IPS-20b (cell line): ENCODE measurements at regions not wholly inside any gene's neighbourhood (a gene's known extent, or its start where the extent isn't known, plus 50 kb on each side); places are given as distances from the start of the nearest gene placed in this dataset.

Source experiments
- H3K27ac ChIP-seq: one replicate; pipeline ENCODE4 v1.5.1; 2013; ENCODE audit warnings: low read length
- H3K27me3 ChIP-seq: 2 replicates; pipeline ENCODE4 v1.6.1; 2013; ENCODE audit warnings: mild to moderate bottlenecking, low read length, inconsistent platforms; ENCODE audit not compliant: insufficient read depth
- H3K36me3 ChIP-seq: 2 replicates; pipeline ENCODE4 v1.6.1; 2013; ENCODE audit warnings: low read depth, mild to moderate bottlenecking, inconsistent platforms, low read length, moderate library complexity; ENCODE audit not compliant: insufficient read depth
- H3K4me1 ChIP-seq: 2 replicates; pipeline ENCODE4 v1.6.1; 2013; ENCODE audit warnings: mild to moderate bottlenecking, control low read depth, inconsistent platforms, low read length, moderate library complexity; ENCODE audit not compliant: insufficient read depth
- H3K4me3 ChIP-seq: 2 replicates; pipeline ENCODE4 v1.5.1; 2013; ENCODE audit warnings: mild to moderate bottlenecking, low read length, inconsistent platforms
- H3K9ac ChIP-seq: 2 replicates; pipeline ENCODE4 v1.6.1; 2013; ENCODE audit warnings: low read depth, mild to moderate bottlenecking, inconsistent platforms, low read length, moderate library complexity
- H3K9me3 ChIP-seq: 2 replicates; pipeline ENCODE4 v1.6.1; 2013; ENCODE audit warnings: mild to moderate bottlenecking, low read depth, low read length, inconsistent platforms; ENCODE audit not compliant: insufficient read depth

DNA sequence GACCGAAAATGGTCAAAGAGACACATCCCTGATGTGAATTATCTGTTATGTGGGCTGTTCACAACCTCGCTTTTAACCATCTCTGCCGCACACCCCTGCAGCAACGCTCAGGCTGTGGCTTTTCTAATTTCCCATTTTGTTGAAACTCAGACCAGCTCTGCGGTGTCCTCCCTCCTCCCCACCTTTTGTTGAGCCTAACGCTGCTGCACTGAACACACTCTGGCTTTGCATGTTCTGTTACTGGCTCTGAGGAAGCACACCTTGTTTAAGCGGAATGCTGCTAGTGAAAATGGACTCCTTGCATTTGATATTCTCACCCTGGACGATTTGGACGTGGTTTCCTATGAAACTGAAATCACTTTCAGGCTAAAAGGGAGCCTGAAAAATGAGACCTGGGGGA is 198.5 kb upstream of the MTNR1B start:
- Histone ChIP-seq H3K9me3 (no peaks in the 10 kb centered on the region), H3K9ac (no peak overlapping the region), H3K4me1 (peaks cover 4% of the 10 kb centered on the region; the same call in 1 of the 2 replicates), H3K27me3 (no peaks in the 10 kb centered on the region), H3K4me3 (no peak overlapping the region), H3K36me3 (no peaks in the 10 kb centered on the region), H3K27ac (no peak overlapping the region)

GRCh38 chr11:92771701-92772100 is 197.8 kb upstream of the MTNR1B start:
- H3K36me3 ChIP-seq = no peaks in the 10 kb centered on the region
- H3K27ac ChIP-seq = no peak overlapping the region
- H3K4me1 ChIP-seq = no peaks in the 10 kb centered on the region; the same call in 1 of the 2 replicates
- H3K9me3 ChIP-seq = no peaks in the 10 kb centered on the region
- no peaks in the 10 kb centered on the region for H3K27me3 ChIP-seq
- H3K4me3 ChIP-seq = no peak overlapping the region
- H3K9ac ChIP-seq = no peak overlapping the region

DNA sequence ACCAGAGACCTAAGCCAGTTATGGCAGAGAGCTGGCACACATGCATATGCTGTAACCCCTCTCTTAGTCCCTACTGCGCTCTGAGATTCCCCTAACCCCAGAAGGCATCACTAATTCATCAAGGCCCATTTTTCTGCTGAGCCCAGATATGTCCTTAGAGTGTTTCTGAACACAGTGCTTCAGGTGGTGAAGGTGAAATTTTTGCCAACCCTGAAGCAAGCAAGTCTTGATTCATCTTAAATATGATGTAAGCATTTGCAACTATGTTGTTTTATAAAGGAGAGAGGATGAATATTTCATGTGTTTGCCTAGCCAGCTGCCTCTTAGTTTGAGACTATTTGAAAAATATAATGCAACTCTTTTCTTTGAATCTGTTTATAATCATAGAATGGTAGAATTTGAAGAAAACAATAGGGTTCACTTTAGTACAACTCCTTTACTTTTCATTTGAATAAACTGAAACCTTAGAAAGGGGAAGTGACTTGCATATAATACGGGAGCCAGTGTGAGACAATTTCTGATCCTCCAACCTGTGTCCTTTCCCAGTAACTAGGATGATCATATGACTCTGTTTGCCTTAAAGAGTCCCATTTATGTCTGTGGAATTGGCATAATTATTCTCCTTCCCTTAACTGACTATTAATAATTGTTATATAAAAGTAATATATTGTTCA is 194.3 kb upstream of the MTNR1B start:
- Histone ChIP-seq H3K9ac (no peak overlapping the region; the same call in 1 of the 2 replicates), H3K4me3 (no peak overlapping the region), H3K36me3 (no peaks in the 10 kb centered on the region), H3K27me3 (no peaks in the 10 kb centered on the region), H3K27ac (no peak overlapping the region), H3K9me3 (no peaks in the 10 kb centered on the region), H3K4me1 (peaks cover 10% of the 10 kb centered on the region; the same call in 1 of the 2 replicates)

- Histone ChIP-seq H3K4me1 (peaks cover 10% of the 10 kb centered on the region; the same call in 1 of the 2 replicates), H3K36me3 (no peaks in the 10 kb centered on the region), H3K9me3 (no peaks in the 10 kb centered on the region)
These were observed 192.8 kb upstream of the MTNR1B start for GRCh38 chr11:92776676-92777075.

GRCh38 chr11:92779746-92780145 is 189.7 kb upstream of the MTNR1B start:
- no peak overlapping the region for H3K4me3 ChIP-seq

More at GRCh38 chr11:92776676-92777075, 192.8 kb upstream of the MTNR1B start:
- H3K9ac ChIP-seq = no peak overlapping the region
- H3K4me3 ChIP-seq = no peak overlapping the region
- H3K27me3 ChIP-seq = no peaks in the 10 kb centered on the region
- no peak overlapping the region for H3K27ac ChIP-seq

DNA sequence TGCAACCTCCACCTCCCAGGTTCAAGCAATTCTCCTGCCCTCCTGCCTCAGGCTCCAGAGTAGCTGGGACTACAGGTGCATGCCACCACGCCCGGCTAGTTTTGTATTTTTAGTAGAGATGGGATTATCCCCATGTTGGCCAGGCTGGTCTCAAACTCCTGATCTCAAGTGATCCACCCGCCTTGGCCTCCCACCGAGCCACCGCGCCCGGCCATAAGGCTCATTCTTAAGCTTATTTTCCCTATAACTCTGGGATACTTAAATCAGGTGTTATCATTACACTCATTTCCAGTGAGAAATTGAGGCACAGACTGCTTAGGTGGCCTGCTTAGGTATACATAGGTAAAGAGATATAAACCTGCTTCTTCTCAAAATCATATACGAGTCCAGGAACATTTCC is 188.3 kb upstream of the MTNR1B start:
- H3K4me3 ChIP-seq = no peak overlapping the region
- H3K27ac ChIP-seq = no peak overlapping the region
- no peaks in the 10 kb centered on the region for H3K36me3 ChIP-seq
- H3K9me3 ChIP-seq = no peaks in the 10 kb centered on the region
- no peaks in the 10 kb centered on the region for H3K27me3 ChIP-seq
- no peak overlapping the region for H3K9ac ChIP-seq
- H3K4me1 ChIP-seq = peaks cover 13% of the 10 kb centered on the region; the same call in 1 of the 2 replicates

More at GRCh38 chr11:92779746-92780145, 189.7 kb upstream of the MTNR1B start:
- no peaks in the 10 kb centered on the region for H3K36me3 ChIP-seq
- no peak overlapping the region for H3K9ac ChIP-seq
- H3K4me1 ChIP-seq = peaks cover 13% of the 10 kb centered on the region; the same call in 1 of the 2 replicates
- no peaks in the 10 kb centered on the region for H3K27me3 ChIP-seq
- no peaks in the 10 kb centered on the region for H3K9me3 ChIP-seq
- no peak overlapping the region for H3K27ac ChIP-seq

DNA sequence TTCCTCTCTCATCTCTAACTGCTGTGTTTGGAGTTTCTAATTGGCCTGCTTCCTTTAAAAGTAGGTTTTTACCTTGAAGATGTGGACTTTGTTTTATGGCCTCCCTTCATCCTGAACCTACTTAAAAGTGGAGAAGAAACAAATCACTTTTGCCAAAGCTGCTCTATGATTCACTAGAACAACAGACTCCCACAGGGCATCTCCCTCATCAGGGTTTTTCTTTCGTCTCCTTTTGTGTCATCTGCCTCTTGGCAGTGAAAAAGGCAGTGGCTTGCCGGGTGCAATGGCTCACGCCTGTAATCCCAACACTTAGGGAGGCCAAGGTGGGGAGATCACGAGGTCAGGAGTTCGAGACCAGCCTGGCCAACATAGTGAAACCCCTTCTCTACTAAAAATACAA is 186.6 kb upstream of the MTNR1B start:
- H3K4me3 ChIP-seq = no peak overlapping the region
- H3K4me1 ChIP-seq = peaks cover 13% of the 10 kb centered on the region; the same call in 1 of the 2 replicates
- no peak overlapping the region for H3K9ac ChIP-seq
- H3K27ac ChIP-seq = no peak overlapping the region
- no peaks in the 10 kb centered on the region for H3K36me3 ChIP-seq
- no peaks in the 10 kb centered on the region for H3K27me3 ChIP-seq
- no peaks in the 10 kb centered on the region for H3K9me3 ChIP-seq

- Histone ChIP-seq H3K36me3 (no peaks in the 10 kb centered on the region), H3K9ac (no peak overlapping the region), H3K27ac (no peak overlapping the region), H3K4me3 (no peak overlapping the region), H3K4me1 (peaks cover 9% of the 10 kb centered on the region; the same call in 1 of the 2 replicates), H3K27me3 (no peaks in the 10 kb centered on the region), H3K9me3 (no peaks in the 10 kb centered on the region)
These were observed 185.1 kb upstream of the MTNR1B start for GRCh38 chr11:92784331-92784730.

DNA sequence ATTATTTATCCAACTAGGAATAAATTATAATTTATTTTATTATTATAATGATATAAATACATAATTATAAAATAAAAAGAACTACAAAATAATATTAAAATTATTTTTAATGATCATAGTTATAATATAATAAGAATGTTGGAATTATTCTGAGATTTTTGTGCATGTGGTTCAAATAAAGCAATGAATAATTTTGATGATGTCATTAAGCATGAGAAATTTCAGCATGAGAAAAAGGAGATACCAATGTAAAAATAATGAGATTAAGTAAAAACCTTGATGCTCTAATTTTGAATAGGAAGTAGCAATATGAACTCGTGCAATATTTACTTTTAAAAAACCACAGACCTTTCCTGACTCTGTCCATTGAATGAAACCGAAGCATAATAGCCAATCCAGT is 181.8 kb upstream of the MTNR1B start:
- Histone ChIP-seq H3K27ac (no peak overlapping the region), H3K9ac (no peak overlapping the region), H3K36me3 (peaks cover 13% of the 10 kb centered on the region; the same call in 1 of the 2 replicates), H3K9me3 (no peaks in the 10 kb centered on the region), H3K27me3 (no peaks in the 10 kb centered on the region), H3K4me3 (no peak overlapping the region), H3K4me1 (peaks cover 8% of the 10 kb centered on the region; the same call in 1 of the 2 replicates)

DNA sequence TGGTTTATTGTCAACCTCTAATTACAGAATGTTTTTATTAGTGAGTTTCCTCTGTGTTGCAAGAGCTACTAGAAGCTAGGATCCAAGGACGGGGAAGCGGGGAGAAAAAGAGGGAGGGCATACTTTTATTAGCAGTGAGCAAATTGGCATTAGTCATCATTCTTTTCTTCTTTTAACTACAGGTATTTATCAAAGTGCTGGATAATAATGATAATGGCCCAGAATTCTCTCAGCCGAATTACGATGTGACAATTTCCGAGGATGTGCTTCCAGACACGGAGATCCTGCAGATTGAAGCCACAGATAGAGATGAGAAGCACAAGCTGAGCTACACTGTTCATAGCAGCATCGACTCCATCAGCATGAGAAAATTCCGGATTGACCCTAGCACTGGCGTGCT is 179.7 kb upstream of the MTNR1B start:
- H3K9me3 ChIP-seq = no peaks in the 10 kb centered on the region
- peaks cover 13% of the 10 kb centered on the region; the same call in 1 of the 2 replicates for H3K36me3 ChIP-seq
- H3K4me3 ChIP-seq = no peak overlapping the region
- H3K27ac ChIP-seq = no peak overlapping the region
- H3K4me1 ChIP-seq = peaks cover 26% of the 10 kb centered on the region
- H3K27me3 ChIP-seq = no peaks in the 10 kb centered on the region
- no peak overlapping the region for H3K9ac ChIP-seq

DNA sequence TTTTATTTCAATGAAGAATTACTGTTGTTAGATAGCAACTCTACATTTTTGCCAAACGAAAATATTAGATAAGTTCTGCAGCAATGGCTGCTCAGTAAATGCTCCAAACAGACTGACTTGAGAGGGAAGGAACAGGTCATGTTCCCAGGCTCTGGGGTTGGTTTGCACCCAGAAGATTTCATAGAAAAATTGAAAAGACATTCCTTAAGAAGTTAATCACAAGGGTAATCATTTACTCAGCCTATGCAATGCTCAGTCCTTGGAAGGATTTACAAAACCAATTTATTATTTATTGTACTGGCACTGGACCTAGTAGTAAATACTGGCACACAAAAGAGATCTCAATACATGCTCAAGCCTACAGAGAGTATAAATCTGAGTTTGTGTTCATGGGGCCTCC is 179.1 kb upstream of the MTNR1B start:
- H3K4me3 ChIP-seq = no peak overlapping the region
- H3K27me3 ChIP-seq = no peaks in the 10 kb centered on the region
- H3K9ac ChIP-seq = no peak overlapping the region
- peaks cover 28% of the 10 kb centered on the region for H3K4me1 ChIP-seq
- H3K36me3 ChIP-seq = peaks cover 13% of the 10 kb centered on the region; the same call in 1 of the 2 replicates
- H3K27ac ChIP-seq = no peak overlapping the region
- no peaks in the 10 kb centered on the region for H3K9me3 ChIP-seq

DNA sequence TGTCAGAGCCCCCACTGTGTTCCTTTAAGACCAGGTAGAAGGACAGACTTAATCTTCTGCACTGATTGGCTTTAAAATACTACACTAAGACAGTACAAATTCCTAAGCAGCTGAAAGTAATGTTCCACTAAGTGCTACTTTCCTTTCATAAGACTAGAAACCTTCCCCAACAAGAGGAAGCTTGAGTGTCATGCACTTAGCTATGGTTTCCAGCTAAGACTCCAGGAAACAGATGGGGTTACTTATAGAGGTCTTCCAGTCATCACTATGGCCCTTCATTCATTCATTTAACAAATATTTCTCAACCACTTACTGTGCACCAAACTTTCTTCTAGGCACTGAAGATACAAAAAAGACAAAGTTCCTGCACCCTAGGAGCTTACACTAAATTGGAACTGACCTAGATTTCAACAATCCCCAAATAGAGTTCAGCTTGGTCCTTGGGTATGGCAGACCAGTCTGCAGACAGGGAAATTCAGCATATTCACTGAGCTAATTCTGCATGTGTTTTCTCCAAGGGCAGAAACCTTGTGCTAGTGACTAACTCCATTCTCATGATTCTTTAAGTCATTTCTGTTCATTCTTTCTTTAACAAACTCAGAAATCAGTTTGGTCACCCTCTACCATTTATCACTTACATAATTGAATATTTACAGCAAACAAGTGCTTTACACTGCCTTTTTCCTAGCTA is 178.4 kb upstream of the MTNR1B start:
- Histone ChIP-seq H3K36me3 (peaks cover 13% of the 10 kb centered on the region; the same call in 1 of the 2 replicates), H3K4me1 (peaks cover 28% of the 10 kb centered on the region), H3K27ac (no peak overlapping the region), H3K27me3 (no peaks in the 10 kb centered on the region), H3K4me3 (no peak overlapping the region), H3K9ac (no peak overlapping the region), H3K9me3 (no peaks in the 10 kb centered on the region)
